GDM1 (cell line): ENCODE measurements at regions not wholly inside any gene's neighbourhood (a gene's known extent, or its start where the extent isn't known, plus 50 kb on each side); places are given as distances from the start of the nearest gene placed in this dataset.
"Not testable (repeated sequence)": the region's sequence is repeated elsewhere in the genome, so short reads cannot be mapped to it uniquely, and the experiment has no call there.

ENCODE experiments used
- DNase-seq: peaks from one replicate; lab custom pipeline; 2025; lab: John Stamatoyannopoulos, UW

GRCh38 chr13:73842626-73843025, 291.6 kb downstream of the KLF12 start:
- no peak for DNase-seq

- no peak for DNase-seq
Measured at GRCh38 chr13:73842184-73842583, 292.0 kb downstream of the KLF12 start.

- no peak for DNase-seq
Measured at GRCh38 chr13:73837147-73837546, 297.1 kb downstream of the KLF12 start.

- no peak for DNase-seq
Measured at GRCh38 chr13:73835138-73835721, 299.0 kb downstream of the KLF12 start.

- DNase-seq, result no peak
Measured at GRCh38 chr13:73833325-73834070, 300.7 kb downstream of the KLF12 start.

- DNase-seq, result no peak
Measured at GRCh38 chr13:73832825-73833224, 301.4 kb downstream of the KLF12 start.

GRCh38 chr13:73832128-73832588, 302.0 kb downstream of the KLF12 start:
- no peak for DNase-seq

- no peak for DNase-seq
Measured at GRCh38 chr13:73829416-73829815, 304.8 kb downstream of the KLF12 start.

GRCh38 chr13:73828811-73829210, 305.4 kb downstream of the KLF12 start:
- DNase-seq, result no peak

GRCh38 chr13:73827434-73827833, 306.8 kb downstream of the KLF12 start:
- DNase-seq, result no peak

- no peak for DNase-seq
Measured at GRCh38 chr13:73825143-73825542, 309.1 kb downstream of the KLF12 start.

GRCh38 chr13:73822668-73823592, 311.3 kb downstream of the KLF12 start:
- DNase-seq, result no peak

GRCh38 chr13:73820688-73821087, 313.5 kb downstream of the KLF12 start:
- no peak for DNase-seq

GRCh38 chr13:73820285-73820684, 313.9 kb downstream of the KLF12 start:
- no peak for DNase-seq

GRCh38 chr13:73819711-73820110, 314.5 kb downstream of the KLF12 start:
- DNase-seq, result no peak

- no peak for DNase-seq
Measured at GRCh38 chr13:73816702-73817101, 317.5 kb downstream of the KLF12 start.

- no peak for DNase-seq
Measured at GRCh38 chr13:73815796-73816195, 318.4 kb downstream of the KLF12 start.

GRCh38 chr13:73810647-73811046, 323.6 kb downstream of the KLF12 start:
- DNase-seq, result no peak

GRCh38 chr13:73809561-73809960, 324.6 kb downstream of the KLF12 start:
- DNase-seq, result no peak

- DNase-seq, result no peak
Measured at GRCh38 chr13:73808318-73808717, 325.9 kb downstream of the KLF12 start.

- DNase-seq, result not testable (repeated sequence)
Measured at GRCh38 chr13:73805326-73805958, 328.8 kb downstream of the KLF12 start.

- no peak for DNase-seq
Measured at GRCh38 chr13:73803997-73804396, 330.2 kb downstream of the KLF12 start.
